ENCODE measurements at regions not wholly inside any gene's neighbourhood (a gene's known extent, or its start where the extent isn't known, plus 50 kb on each side); places are given as distances from the start of the nearest gene placed in this dataset.

- no peak overlapping the region for H3K27ac Mint-ChIP-seq
- H3K9me3 ChIP-seq (ENCODE audit: low read length), result no peaks in the 10 kb centered on the region
- no peaks in the 10 kb centered on the region for H3K27me3 ChIP-seq (ENCODE audit: insufficient read depth, low read length, poor library complexity, severe bottlenecking)
- H3K4me1 ChIP-seq (ENCODE audit: insufficient read depth, low read length), result no peaks in the 10 kb centered on the region
- H3K36me3 Mint-ChIP-seq, result no peaks in the 10 kb centered on the region
- H3K36me3 ChIP-seq (ENCODE audit: insufficient read depth, low read length), result no peaks in the 10 kb centered on the region
- POLR2A ChIA-PET, result no interaction called here
- no peaks in the 10 kb centered on the region for H3K27me3 Mint-ChIP-seq
- no peak overlapping the region for H3K4me3 ChIP-seq (ENCODE audit: low read length)
- no peak overlapping the region for H3K27ac ChIP-seq (ENCODE audit: low read depth, low read length)
- H3K9me3 Mint-ChIP-seq, result peaks cover 3 to 12% (median 5%) of the 10 kb centered on the region in 5 donors
- no peak overlapping the region for H3K4me3 Mint-ChIP-seq
- DNase-seq, result no peak
- H3K4me1 Mint-ChIP-seq, result no peaks in the 10 kb centered on the region
- CTCF ChIA-PET, result interaction anchor here (0.9 kb wide), 1 partner anchor 70 kb away, joined by 3 read pairs; no protein-coding TSS in a partner anchor
These were observed 448.2 kb downstream of the EDEM1 start for GRCh38 chr3:5635746-5636145.

- no peak for DNase-seq
- H3K9me3 ChIP-seq (ENCODE audit: low read length), result no peaks in the 10 kb centered on the region
- POLR2A ChIA-PET, result no interaction called here
- peaks cover 3 to 12% (median 11%) of the 10 kb centered on the region in 5 donors for H3K9me3 Mint-ChIP-seq
- H3K27ac ChIP-seq (ENCODE audit: low read depth, low read length), result no peak overlapping the region
- no peaks in the 10 kb centered on the region for H3K4me1 ChIP-seq (ENCODE audit: insufficient read depth, low read length)
- no peaks in the 10 kb centered on the region for H3K27me3 Mint-ChIP-seq
- H3K27me3 ChIP-seq (ENCODE audit: insufficient read depth, low read length, poor library complexity, severe bottlenecking), result no peaks in the 10 kb centered on the region
- H3K36me3 Mint-ChIP-seq, result no peaks in the 10 kb centered on the region
- no peak overlapping the region for H3K4me3 Mint-ChIP-seq
- no peak overlapping the region for H3K4me3 ChIP-seq (ENCODE audit: low read length)
- no peak overlapping the region for H3K27ac Mint-ChIP-seq
- H3K36me3 ChIP-seq (ENCODE audit: insufficient read depth, low read length), result no peaks in the 10 kb centered on the region
- no peaks in the 10 kb centered on the region for H3K4me1 Mint-ChIP-seq
- CTCF ChIA-PET, result no interaction called here
These were observed 451.0 kb downstream of the EDEM1 start for GRCh38 chr3:5638550-5638949.

DNA sequence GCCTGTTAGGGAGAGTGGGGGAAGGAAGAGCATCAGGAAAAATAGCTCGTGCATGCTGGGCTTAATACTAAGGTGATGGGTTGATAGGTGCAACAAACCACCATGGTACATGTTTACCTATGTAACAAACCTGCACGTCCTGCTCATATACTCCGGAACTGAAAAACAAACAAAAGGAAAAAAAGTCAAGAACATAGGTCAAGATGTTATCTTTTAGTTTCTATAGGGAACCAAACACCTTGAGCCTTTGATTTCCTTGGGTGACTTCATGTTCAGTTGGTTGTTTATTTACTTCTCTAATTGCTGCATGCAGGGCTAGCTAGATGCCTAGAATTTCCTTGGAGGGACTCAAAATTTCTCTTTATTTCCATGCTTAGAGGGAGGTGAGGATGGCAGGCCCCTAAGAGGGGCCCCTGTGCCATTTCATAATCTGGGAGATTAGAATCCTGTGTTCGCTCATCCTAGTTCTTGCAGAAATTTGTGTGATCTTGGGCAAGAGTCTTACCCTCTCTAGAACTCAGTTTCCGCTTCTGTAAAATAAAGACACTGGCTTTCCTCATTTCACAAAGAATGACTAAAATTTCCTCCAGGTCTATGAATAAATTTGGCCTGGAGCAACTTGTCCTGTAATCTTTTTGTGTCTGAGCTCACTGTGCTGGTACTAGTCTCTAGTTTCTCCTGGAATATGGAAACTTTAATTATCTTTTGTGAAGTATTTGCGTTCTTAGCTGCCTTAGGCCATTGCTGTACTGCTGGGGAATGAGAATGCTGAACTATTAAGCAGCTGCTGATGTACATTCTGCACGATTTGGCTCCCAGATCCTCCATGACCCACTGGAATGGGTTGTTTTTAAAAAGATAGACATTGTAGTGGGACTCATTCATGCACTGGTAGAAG lies 457.5 kb downstream of the EDEM1 start:
- CTCF ChIA-PET, result no interaction called here
- no peaks in the 10 kb centered on the region for H3K4me1 ChIP-seq (ENCODE audit: insufficient read depth, low read length)
- peaks cover 0 to 1% of the 10 kb centered on the region in 2 donors for H3K27me3 Mint-ChIP-seq
- H3K4me1 Mint-ChIP-seq, result no peaks in the 10 kb centered on the region
- DNase-seq, result no peak
- no peaks in the 10 kb centered on the region for H3K36me3 Mint-ChIP-seq
- no peaks in the 10 kb centered on the region for H3K27me3 ChIP-seq (ENCODE audit: insufficient read depth, low read length, poor library complexity, severe bottlenecking)
- no peaks in the 10 kb centered on the region for H3K36me3 ChIP-seq (ENCODE audit: insufficient read depth, low read length)
- POLR2A ChIA-PET, result no interaction called here
- H3K4me3 Mint-ChIP-seq, result no peak overlapping the region
- H3K4me3 ChIP-seq (ENCODE audit: low read length), result no peak overlapping the region
- H3K27ac ChIP-seq (ENCODE audit: low read depth, low read length), result no peak overlapping the region
- no peak overlapping the region for H3K27ac Mint-ChIP-seq
- H3K9me3 Mint-ChIP-seq, result peaks cover 9 to 23% (median 14%) of the 10 kb centered on the region in 5 donors
- no peaks in the 10 kb centered on the region for H3K9me3 ChIP-seq (ENCODE audit: low read length)

DNA sequence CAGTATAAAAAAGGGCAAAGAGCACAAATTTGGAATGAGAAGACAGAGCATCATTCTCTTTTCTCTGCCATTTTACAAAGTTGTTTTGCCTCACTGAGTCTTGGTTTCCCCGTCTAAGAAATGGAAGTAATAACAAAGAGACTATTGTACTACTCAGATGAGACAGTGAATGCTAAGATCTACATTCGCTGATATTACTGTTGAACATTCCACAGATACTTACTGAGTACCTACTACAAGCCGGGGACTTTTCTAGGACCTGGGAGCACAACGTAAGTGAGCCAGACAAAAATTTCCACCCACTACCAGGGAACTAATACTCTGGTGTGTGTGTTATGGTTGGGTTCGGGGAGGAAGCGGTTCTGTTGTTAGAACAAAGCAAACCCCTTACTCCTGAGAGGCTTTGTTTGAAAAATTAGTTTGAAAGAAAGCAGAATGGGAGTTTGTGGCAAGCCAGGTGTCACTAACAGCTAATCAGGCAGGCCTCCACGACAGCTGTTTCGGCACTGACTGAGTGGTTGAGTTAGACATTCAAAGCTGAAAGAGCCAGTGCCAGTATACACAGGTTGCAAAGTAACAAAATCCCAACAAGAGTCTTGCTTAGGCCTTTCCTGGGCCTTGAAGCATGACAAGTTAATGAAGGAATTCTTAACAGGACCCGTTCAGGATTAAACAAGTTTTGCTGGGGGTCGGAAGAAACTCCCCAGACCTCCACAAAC lies 458.3 kb downstream of the EDEM1 start:
- H3K27ac ChIP-seq (ENCODE audit: low read depth, low read length), result no peak overlapping the region
- H3K27ac Mint-ChIP-seq, result no peak overlapping the region
- H3K27me3 Mint-ChIP-seq, result peaks cover 0 to 1% of the 10 kb centered on the region in 2 donors
- no peaks in the 10 kb centered on the region for H3K36me3 Mint-ChIP-seq
- H3K36me3 ChIP-seq (ENCODE audit: insufficient read depth, low read length), result no peaks in the 10 kb centered on the region
- H3K4me3 Mint-ChIP-seq, result no peak overlapping the region
- H3K4me3 ChIP-seq (ENCODE audit: low read length), result no peak overlapping the region
- ChIA-PET CTCF (no interaction called here), POLR2A (no interaction called here)
- H3K27me3 ChIP-seq (ENCODE audit: insufficient read depth, low read length, poor library complexity, severe bottlenecking), result no peaks in the 10 kb centered on the region
- no peak for DNase-seq
- no peaks in the 10 kb centered on the region for H3K4me1 Mint-ChIP-seq
- H3K9me3 Mint-ChIP-seq, result peaks cover 4 to 24% (median 14%) of the 10 kb centered on the region in 5 donors
- no peaks in the 10 kb centered on the region for H3K4me1 ChIP-seq (ENCODE audit: insufficient read depth, low read length)
- H3K9me3 ChIP-seq (ENCODE audit: low read length), result no peaks in the 10 kb centered on the region

DNA sequence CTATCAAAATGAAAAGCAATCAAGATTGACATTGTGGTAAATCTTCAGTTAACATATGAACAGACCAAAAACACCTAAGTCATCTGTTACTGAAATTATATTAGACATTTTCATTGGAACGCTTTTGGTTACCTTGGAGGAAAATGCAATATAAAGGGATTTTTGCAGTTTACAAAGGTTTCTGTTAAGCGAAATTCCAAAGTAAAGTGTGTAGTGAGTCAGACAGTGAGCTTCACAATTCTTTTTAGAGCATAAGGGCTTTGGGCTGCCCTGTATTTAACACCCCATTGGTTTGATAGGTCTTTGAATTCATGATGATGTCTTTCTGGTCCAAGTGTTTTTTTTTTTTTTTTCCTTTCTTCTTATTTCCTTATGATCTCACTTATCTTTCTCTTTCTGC lies 462.8 kb downstream of the EDEM1 start:
- Mint-ChIP-seq H3K4me1 (no peaks in the 10 kb centered on the region), H3K27me3 (no peaks in the 10 kb centered on the region), H3K4me3 (no peak overlapping the region), H3K36me3 (no peaks in the 10 kb centered on the region), H3K9me3 (peaks cover 1 to 22% (median 15%) of the 10 kb centered on the region in 5 donors), H3K27ac (no peak overlapping the region)
- CTCF ChIA-PET, result no interaction called here
- Histone ChIP-seq H3K4me1 (ENCODE audit: insufficient read depth, low read length) (no peaks in the 10 kb centered on the region), H3K4me3 (ENCODE audit: low read length) (no peak overlapping the region), H3K27me3 (ENCODE audit: insufficient read depth, low read length, poor library complexity, severe bottlenecking) (no peaks in the 10 kb centered on the region), H3K36me3 (ENCODE audit: insufficient read depth, low read length) (no peaks in the 10 kb centered on the region), H3K27ac (ENCODE audit: low read depth, low read length) (no peak overlapping the region), H3K9me3 (ENCODE audit: low read length) (no peaks in the 10 kb centered on the region)
- POLR2A ChIA-PET, result no interaction called here
- no peak for DNase-seq

DNA sequence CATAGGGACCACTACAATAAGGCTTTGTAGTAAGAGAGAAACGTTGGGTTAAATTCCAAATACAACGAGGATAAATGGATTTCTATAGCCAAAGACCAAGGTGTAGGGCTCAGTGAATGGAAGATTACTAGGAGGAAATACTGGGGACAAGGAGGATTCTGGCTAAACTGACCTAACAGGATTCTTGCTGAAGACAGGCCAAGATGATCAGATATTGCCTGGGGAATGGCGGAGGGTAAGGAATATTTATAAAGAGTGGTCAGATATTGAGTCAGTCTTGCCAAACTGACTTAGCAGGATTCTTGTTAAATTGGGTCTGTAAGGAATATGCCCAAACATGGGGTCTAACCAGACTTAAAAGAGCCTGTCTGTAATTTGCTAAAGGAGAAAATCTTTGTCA lies 463.8 kb downstream of the EDEM1 start:
- no peak overlapping the region for H3K27ac Mint-ChIP-seq
- peaks cover 0 to 23% (median 15%) of the 10 kb centered on the region in 5 donors for H3K9me3 Mint-ChIP-seq
- Histone ChIP-seq H3K9me3 (ENCODE audit: low read length) (no peaks in the 10 kb centered on the region), H3K36me3 (ENCODE audit: insufficient read depth, low read length) (no peaks in the 10 kb centered on the region), H3K4me1 (ENCODE audit: insufficient read depth, low read length) (no peaks in the 10 kb centered on the region), H3K4me3 (ENCODE audit: low read length) (no peak overlapping the region), H3K27ac (ENCODE audit: low read depth, low read length) (no peak overlapping the region), H3K27me3 (ENCODE audit: insufficient read depth, low read length, poor library complexity, severe bottlenecking) (no peaks in the 10 kb centered on the region)
- no peaks in the 10 kb centered on the region for H3K27me3 Mint-ChIP-seq
- H3K4me3 Mint-ChIP-seq, result no peak overlapping the region
- ChIA-PET CTCF (no interaction called here), POLR2A (no interaction called here)
- H3K4me1 Mint-ChIP-seq, result no peaks in the 10 kb centered on the region
- H3K36me3 Mint-ChIP-seq, result no peaks in the 10 kb centered on the region
- DNase-seq, result no peak

GRCh38 chr3:5653426-5654143 lies 466.1 kb downstream of the EDEM1 start:
- Histone ChIP-seq H3K27ac (ENCODE audit: low read depth, low read length) (no peak overlapping the region), H3K4me3 (ENCODE audit: low read length) (no peak overlapping the region), H3K4me1 (ENCODE audit: insufficient read depth, low read length) (no peaks in the 10 kb centered on the region), H3K9me3 (ENCODE audit: low read length) (no peaks in the 10 kb centered on the region), H3K27me3 (ENCODE audit: insufficient read depth, low read length, poor library complexity, severe bottlenecking) (no peaks in the 10 kb centered on the region), H3K36me3 (ENCODE audit: insufficient read depth, low read length) (no peaks in the 10 kb centered on the region)
- ChIA-PET POLR2A (no interaction called here), CTCF (no interaction called here)
- Mint-ChIP-seq H3K27me3 (no peaks in the 10 kb centered on the region), H3K4me3 (no peak overlapping the region), H3K9me3 (peaks cover 0 to 23% (median 10%) of the 10 kb centered on the region in 5 donors), H3K36me3 (no peaks in the 10 kb centered on the region), H3K4me1 (no peaks in the 10 kb centered on the region), H3K27ac (no peak overlapping the region)
- no peak for DNase-seq

GRCh38 chr3:5657106-5657505 lies 469.6 kb downstream of the EDEM1 start:
- no peaks in the 10 kb centered on the region for H3K4me1 ChIP-seq (ENCODE audit: insufficient read depth, low read length)
- H3K4me3 Mint-ChIP-seq, result no peak overlapping the region
- H3K4me3 ChIP-seq (ENCODE audit: low read length), result no peak overlapping the region
- no peaks in the 10 kb centered on the region for H3K36me3 Mint-ChIP-seq
- H3K9me3 Mint-ChIP-seq, result peaks cover 3 to 21% (median 10%) of the 10 kb centered on the region in 5 donors
- ChIA-PET POLR2A (no interaction called here), CTCF (no interaction called here)
- H3K9me3 ChIP-seq (ENCODE audit: low read length), result no peaks in the 10 kb centered on the region
- H3K36me3 ChIP-seq (ENCODE audit: insufficient read depth, low read length), result no peaks in the 10 kb centered on the region
- H3K4me1 Mint-ChIP-seq, result no peaks in the 10 kb centered on the region
- H3K27ac Mint-ChIP-seq, result no peak overlapping the region
- no peaks in the 10 kb centered on the region for H3K27me3 ChIP-seq (ENCODE audit: insufficient read depth, low read length, poor library complexity, severe bottlenecking)
- DNase-seq, result no peak
- no peak overlapping the region for H3K27ac ChIP-seq (ENCODE audit: low read depth, low read length)
- no peaks in the 10 kb centered on the region for H3K27me3 Mint-ChIP-seq
